GM18508 (cell line): ENCODE measurements at regions not wholly inside any gene's neighbourhood (a gene's known extent, or its start where the extent isn't known, plus 50 kb on each side); places are given as distances from the start of the nearest gene placed in this dataset.

Experiments
- ATAC-seq: cut with Tn5 transposase; IDR thresholded peaks from one replicate; pipeline ENCODE4 v1.9.1; 2021; ENCODE audit warnings: moderate number of reproducible peaks; ENCODE audit not compliant: insufficient read depth, unreplicated experiment

DNA sequence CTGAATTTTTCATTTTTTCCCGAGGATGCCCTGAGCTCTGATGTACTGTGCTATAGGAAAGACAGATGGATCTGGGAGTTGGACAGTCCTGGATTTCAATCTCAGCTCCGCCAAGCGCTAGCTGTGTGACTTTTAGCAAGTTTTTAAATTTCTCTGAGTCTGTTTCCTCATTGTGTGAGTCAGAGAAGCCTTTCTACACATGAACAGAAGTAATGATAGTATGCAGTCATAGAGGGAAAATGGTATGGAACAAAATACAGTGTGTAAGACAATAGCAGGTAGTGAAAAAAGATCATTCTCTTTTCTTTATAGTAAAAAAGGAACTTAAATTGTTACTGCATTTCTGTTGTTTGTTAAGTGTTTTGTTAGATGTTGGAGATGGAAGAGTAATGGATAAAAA lies 52.4 kb upstream of the PPM1B start:
- ATAC-seq, result no peak

DNA sequence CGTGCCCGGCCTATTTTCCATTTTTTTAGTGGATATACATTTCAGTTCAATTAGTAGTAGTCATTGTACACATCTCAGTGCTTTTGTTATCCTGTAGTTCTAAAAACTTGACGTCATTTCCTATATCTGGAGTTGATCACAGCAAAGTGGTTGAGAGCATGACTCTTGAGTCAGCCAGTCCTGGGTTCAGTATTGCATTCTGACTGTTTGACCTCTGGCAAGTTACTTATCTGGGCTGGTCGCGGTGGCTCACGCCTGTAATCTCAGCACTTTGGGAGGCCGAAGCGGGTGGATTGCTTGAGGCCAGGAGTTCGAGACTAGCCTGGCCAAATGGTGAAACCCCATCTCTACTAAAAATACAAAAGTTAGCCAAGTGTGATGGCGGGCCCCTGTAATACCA lies 50.4 kb upstream of the PPM1B start:
- ATAC-seq, result no peak
